Activated naive CD4-positive, alpha-beta T cell treated with anti-CD3 and anti-CD28 coated beads, Interleukin-2, amount 10 ng/mL, durations not matched to agents 7 days and 5 days (primary cell): ENCODE measurements at regions not wholly inside any gene's neighbourhood (a gene's known extent, or its start where the extent isn't known, plus 50 kb on each side); places are given as distances from the start of the nearest gene placed in this dataset.

Experiments used
- CTCF ChIA-PET: fragments of 350-600 bp; sonication (Branson Sonifier 250); formaldehyde crosslinking; loops from one replicate; lab custom pipeline; 2021; ENCODE audit warnings: antibody characterized with exemption; lab: Charles Lee
- DNase-seq: peaks from one replicate; pipeline ENCODE4 v3.0.0-alpha.2; 2020
- H3K27ac Mint-ChIP-seq: one replicate; pipeline ENCODE4 v1.8.0; 2021; ENCODE audit warnings: mild to moderate bottlenecking, moderate library complexity, mixed read lengths
- H3K27me3 Mint-ChIP-seq: one replicate; pipeline ENCODE4 v1.8.0; 2021; ENCODE audit warnings: mild to moderate bottlenecking, mixed read lengths
- H3K36me3 Mint-ChIP-seq: one replicate; pipeline ENCODE4 v1.8.0; 2021; ENCODE audit warnings: mixed read lengths
- H3K4me1 Mint-ChIP-seq: one replicate; pipeline ENCODE4 v1.8.0; 2021; ENCODE audit warnings: mixed read lengths
- H3K4me3 Mint-ChIP-seq: one replicate; pipeline ENCODE4 v1.8.0; 2021; ENCODE audit warnings: mild to moderate bottlenecking, moderate library complexity, mixed read lengths
- H3K9me3 Mint-ChIP-seq: one replicate; pipeline ENCODE4 v1.8.0; 2021; ENCODE audit warnings: mixed read lengths

DNA sequence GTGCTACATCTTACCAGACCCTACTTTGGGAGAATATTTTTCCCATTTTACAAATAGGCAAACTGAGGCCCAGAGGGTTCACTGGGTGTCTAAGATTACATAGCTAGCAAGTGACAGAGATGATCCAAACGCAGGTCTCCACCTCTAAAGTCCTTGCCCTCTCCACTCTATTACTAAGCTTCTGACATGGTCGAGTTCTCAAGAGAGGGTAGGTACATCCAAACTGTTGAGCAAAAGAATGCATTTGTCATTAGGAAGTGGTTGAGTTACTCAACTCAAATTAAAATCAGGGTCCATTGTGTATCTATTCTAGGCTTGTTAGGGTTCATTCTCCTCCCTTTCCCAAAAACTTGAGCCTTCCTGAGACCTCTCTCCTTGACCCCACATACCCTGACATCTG, 680.6 kb upstream of the FANCL start:
- Mint-ChIP-seq H3K27ac (no peak overlapping the region), H3K36me3 (no peaks in the 10 kb centered on the region), H3K27me3 (no peaks in the 10 kb centered on the region), H3K4me3 (no peak overlapping the region), H3K9me3 (no peaks in the 10 kb centered on the region), H3K4me1 (no peaks in the 10 kb centered on the region)
- CTCF ChIA-PET: no interaction called here
- DNase-seq: no peak

DNA sequence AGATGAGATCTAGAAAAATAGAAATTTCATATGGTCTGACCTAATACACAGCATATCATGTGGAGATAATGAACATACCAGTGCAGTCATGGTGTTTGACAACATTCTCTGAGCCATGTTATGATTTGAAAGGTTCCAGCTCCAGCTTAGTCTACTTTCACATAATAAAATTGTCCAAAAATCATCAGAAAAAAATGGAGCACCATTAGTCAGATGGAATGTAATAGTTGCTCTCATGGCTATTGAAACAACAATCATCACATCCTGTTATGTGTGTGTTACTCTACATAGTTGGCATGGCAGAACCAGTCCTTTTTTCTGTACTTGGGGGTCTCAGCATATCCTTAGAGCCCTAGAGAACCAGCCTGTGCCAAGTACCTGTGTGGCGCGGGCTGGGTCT, 678.9 kb upstream of the FANCL start:
- CTCF ChIA-PET: interaction anchor here (0.7 kb wide), 1 partner anchor 123 kb away, joined by 4 read pairs; no protein-coding TSS in a partner anchor
- H3K27ac Mint-ChIP-seq: no peak overlapping the region
- no peaks in the 10 kb centered on the region for H3K36me3 Mint-ChIP-seq
- no peaks in the 10 kb centered on the region for H3K27me3 Mint-ChIP-seq
- H3K9me3 Mint-ChIP-seq: no peaks in the 10 kb centered on the region
- H3K4me1 Mint-ChIP-seq: no peaks in the 10 kb centered on the region
- no peak for DNase-seq
- H3K4me3 Mint-ChIP-seq: no peak overlapping the region

DNA sequence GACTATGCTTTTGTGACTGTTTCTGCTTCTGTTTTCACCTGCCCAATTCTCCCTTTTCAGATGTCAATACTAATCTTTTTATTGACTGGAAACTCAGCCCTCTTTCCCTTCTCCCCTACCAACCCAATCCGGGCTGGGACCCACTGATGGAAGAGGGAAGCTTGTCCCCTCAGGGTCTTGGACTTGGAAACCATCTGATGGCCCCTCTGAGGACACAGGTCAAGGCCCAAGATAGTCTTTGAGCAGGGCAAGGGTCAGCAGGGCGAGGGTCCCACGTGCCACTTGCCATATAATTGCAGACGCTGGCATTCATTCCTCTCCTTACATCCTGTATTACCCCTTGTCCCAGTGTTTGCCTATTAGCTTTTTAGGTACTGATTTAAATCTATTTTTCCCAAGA, 678.2 kb upstream of the FANCL start:
- Mint-ChIP-seq H3K36me3 (no peaks in the 10 kb centered on the region), H3K27ac (no peak overlapping the region), H3K4me3 (no peak overlapping the region), H3K27me3 (no peaks in the 10 kb centered on the region), H3K9me3 (no peaks in the 10 kb centered on the region), H3K4me1 (no peaks in the 10 kb centered on the region)
- CTCF ChIA-PET: no interaction called here
- DNase-seq: no peak

DNA sequence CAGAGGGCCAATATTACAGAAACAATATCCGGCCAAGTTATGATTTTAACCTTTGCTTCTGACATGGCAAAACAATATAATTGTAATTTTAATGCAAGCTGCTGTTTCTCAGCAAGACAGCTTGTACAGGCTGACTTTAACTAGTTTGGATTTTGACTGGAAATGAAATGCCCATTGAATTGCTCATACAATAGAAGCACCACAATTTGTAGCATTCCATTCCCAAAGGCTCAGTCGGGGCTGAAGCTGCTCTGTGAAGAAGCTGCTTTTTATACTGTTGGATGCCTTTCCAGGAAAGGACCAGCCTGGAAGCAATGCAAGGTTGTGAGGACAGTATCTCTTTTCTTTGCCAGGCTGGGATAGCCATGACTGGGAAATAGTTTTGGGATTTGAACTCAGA, 677.0 kb upstream of the FANCL start:
- no peaks in the 10 kb centered on the region for H3K36me3 Mint-ChIP-seq
- CTCF ChIA-PET: no interaction called here
- no peaks in the 10 kb centered on the region for H3K4me1 Mint-ChIP-seq
- no peak overlapping the region for H3K27ac Mint-ChIP-seq
- no peak for DNase-seq
- H3K4me3 Mint-ChIP-seq: no peak overlapping the region
- H3K9me3 Mint-ChIP-seq: no peaks in the 10 kb centered on the region
- H3K27me3 Mint-ChIP-seq: no peaks in the 10 kb centered on the region

DNA sequence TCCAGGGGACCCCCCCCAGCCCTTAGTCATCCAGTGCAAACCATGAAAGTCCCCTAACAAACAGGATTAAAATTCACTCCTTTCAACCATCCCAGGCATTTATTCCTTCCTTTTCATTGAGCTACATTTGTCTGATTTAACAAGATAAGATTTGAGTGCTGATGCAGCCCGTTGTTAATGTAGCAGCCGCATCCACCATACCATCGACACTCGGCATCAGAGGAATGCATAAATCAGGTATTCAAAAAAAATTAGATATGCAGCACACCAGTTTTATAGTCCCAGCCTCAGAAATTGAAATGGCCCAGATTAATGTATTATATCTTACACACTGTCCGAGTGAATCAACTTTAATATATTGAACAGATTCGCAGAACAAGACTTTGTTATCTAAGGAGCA, 676.5 kb upstream of the FANCL start:
- CTCF ChIA-PET: no interaction called here

DNA sequence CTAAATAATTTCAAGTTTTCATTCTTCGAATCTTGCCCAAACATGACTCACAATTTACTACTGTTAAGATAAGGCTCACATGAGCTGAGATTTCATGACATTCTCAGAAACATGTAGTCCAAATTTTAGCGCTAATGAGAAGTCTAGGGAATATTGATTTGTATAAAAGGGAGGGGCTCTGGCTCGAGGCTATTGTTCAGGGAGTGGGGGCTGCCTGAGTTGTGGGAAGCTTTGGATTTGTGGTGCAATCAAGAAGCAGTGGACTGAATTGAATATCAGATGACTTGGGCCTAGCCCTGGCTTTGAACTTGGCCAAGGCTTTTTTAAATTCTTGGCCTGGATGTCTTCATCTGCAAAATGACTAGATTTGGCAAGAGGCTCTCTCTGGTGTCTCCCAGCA, 674.9 kb upstream of the FANCL start:
- no peak overlapping the region for H3K4me3 Mint-ChIP-seq
- H3K36me3 Mint-ChIP-seq: no peaks in the 10 kb centered on the region
- H3K9me3 Mint-ChIP-seq: no peaks in the 10 kb centered on the region
- DNase-seq: no peak
- no peaks in the 10 kb centered on the region for H3K4me1 Mint-ChIP-seq
- CTCF ChIA-PET: no interaction called here
- no peak overlapping the region for H3K27ac Mint-ChIP-seq
- H3K27me3 Mint-ChIP-seq: no peaks in the 10 kb centered on the region

More for the DNA sequence above, 676.5 kb upstream of the FANCL start:
- Mint-ChIP-seq H3K27me3 (no peaks in the 10 kb centered on the region), H3K4me3 (no peak overlapping the region), H3K4me1 (no peaks in the 10 kb centered on the region), H3K27ac (no peak overlapping the region), H3K9me3 (no peaks in the 10 kb centered on the region), H3K36me3 (no peaks in the 10 kb centered on the region)
- DNase-seq: no peak

DNA sequence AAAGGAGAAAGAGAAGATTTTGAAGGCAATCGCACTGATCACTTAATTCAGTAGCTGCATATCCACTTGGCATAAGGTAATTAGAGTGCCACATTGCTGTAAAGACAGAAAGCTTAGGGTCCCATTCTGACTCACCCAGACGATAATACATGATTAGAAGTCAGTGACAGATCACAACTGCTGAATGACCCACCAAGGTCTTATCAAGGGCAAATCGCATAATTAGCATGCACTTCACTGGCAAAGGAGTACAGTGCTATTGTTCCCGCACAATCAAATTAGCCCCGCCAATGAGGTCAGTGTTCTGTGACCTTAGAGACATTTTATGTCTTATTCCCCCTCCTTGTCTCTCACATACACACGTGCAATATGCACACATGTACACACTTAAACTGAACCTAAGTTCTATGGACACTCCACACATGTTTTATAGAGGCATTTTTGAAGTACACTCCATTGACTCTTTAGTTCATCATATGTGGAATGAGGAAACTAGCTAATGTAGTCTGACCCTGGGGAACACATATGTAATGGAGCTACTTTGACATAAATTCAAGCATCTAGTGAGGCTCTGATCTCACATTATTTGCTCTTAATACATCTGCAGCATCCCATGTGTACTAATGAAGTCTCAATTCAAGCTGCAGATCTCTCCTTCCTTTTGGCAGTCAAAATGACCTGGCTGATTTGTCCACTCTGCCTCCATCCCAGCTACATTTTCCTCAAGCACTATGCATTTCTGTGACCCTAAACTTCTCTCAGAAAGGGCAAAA, 673.8 kb upstream of the FANCL start:
- no peak for DNase-seq
- Mint-ChIP-seq H3K4me1 (no peaks in the 10 kb centered on the region), H3K4me3 (no peak overlapping the region), H3K27ac (no peak overlapping the region), H3K36me3 (no peaks in the 10 kb centered on the region), H3K9me3 (no peaks in the 10 kb centered on the region), H3K27me3 (no peaks in the 10 kb centered on the region)
- CTCF ChIA-PET: no interaction called here

DNA sequence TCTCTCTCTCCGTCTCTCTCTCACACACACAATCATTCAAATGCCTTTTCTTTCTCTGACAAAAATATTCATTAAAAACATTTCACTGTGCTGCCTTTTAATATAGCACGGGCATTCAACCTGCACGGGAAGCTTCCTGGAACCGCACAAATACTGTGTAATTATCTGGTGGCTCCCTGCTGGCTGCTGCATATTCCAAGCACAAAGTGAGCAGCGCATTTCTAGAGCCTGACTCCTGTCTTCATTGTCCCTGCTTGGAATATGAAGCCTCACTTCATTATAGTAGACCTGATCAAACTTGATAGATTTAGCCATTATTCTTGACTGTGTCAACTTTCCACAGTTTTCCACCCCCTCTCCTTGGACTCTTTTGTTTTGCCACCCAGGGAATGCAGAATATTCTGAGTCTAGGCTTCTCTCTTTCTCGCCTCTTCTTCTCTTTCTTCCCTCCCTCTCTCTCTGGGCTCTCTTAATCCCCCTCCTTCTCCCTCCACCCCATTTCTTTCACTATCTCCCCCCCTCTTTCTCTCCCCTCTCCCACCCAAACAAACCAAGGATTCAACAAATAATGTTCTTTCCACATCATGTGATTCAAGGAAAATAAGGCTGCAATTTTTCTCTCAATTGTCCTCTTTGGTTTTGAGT, 672.1 kb upstream of the FANCL start:
- H3K27me3 Mint-ChIP-seq: no peaks in the 10 kb centered on the region

DNA sequence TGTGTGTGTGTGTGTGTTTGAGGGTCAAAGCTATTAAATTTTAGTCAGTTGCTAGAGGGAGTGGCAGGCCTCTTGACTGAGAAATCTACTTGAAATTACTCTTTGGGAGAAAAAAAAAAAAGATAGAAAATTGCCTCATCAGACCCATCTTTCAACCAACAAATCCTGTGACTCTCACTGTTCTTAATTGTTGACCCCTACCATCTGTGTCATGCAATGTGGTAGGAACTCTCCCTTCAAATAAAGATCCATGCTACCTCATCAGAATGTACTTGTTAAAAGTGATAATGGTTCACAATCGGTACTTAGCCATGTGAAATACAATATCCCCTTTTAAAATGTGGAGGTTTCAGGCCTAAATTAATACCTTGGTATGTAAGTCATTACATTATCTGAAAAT, 670.8 kb upstream of the FANCL start:
- H3K9me3 Mint-ChIP-seq: no peaks in the 10 kb centered on the region
- CTCF ChIA-PET: no interaction called here
- no peaks in the 10 kb centered on the region for H3K36me3 Mint-ChIP-seq
- H3K27ac Mint-ChIP-seq: no peak overlapping the region
- H3K27me3 Mint-ChIP-seq: no peaks in the 10 kb centered on the region
- H3K4me1 Mint-ChIP-seq: no peaks in the 10 kb centered on the region
- no peak overlapping the region for H3K4me3 Mint-ChIP-seq
- no peak for DNase-seq

More for the DNA sequence above, 672.1 kb upstream of the FANCL start:
- no peak for DNase-seq
- Mint-ChIP-seq H3K9me3 (no peaks in the 10 kb centered on the region), H3K36me3 (no peaks in the 10 kb centered on the region), H3K27ac (no peak overlapping the region), H3K4me1 (no peaks in the 10 kb centered on the region), H3K4me3 (no peak overlapping the region)
- CTCF ChIA-PET: no interaction called here

DNA sequence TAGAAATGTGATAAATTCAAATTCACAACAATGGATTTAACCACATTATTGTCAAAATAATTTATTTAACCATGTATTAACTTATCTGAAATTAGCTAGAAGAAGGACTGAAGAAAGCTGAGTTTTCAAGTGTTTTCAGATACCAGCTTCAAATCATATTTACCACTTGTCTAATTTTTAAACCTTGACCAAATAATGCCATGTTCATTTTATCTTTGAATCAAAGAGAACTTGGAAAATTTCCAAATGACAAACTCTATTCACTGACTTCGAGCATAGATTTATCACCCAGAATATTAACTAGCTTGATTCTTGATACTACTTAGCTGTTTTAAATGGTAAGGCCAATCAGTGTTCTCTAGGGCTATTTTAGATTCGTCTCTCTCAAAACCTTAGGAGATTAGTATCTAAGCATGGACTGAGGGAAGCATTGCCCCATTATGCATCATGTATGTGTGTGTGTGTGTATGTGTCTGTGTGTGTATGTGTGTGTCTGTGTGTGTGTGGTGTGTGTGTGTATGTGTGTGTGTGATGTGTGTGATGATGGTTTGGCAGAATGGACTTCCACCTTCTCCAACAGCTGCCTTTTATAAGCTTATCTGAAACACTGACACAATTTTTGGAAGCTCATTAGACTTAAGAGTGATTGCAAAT, 667.5 kb upstream of the FANCL start:
- H3K4me3 Mint-ChIP-seq: no peak overlapping the region
- H3K36me3 Mint-ChIP-seq: no peaks in the 10 kb centered on the region
- no peak for DNase-seq
- no peak overlapping the region for H3K27ac Mint-ChIP-seq
- CTCF ChIA-PET: interaction anchor here (0.6 kb wide), 1 partner anchor 9 kb away, joined by 3 read pairs; no protein-coding TSS in a partner anchor
- H3K4me1 Mint-ChIP-seq: no peaks in the 10 kb centered on the region
- H3K27me3 Mint-ChIP-seq: no peaks in the 10 kb centered on the region
- no peaks in the 10 kb centered on the region for H3K9me3 Mint-ChIP-seq

DNA sequence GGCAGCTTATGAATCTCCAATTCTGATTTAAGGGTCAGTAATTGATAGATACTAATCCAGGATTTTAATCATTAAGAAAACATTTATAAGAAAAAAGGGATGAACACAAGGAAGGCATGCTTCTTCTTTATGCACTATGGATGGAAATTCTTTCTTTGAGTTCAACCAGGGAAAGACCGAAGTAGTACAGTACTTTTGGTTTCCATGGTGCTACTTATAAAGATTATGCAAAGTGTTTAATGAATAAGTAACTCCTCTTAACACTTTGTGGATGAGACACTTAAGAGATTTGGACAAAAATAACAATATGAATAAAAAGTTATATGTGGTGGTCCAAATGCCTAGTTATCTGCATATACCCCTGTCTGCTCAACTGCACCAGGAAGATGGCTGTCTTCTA, 666.5 kb upstream of the FANCL start:
- Mint-ChIP-seq H3K27ac (no peak overlapping the region), H3K27me3 (no peaks in the 10 kb centered on the region), H3K4me3 (no peak overlapping the region), H3K4me1 (no peaks in the 10 kb centered on the region), H3K9me3 (no peaks in the 10 kb centered on the region), H3K36me3 (no peaks in the 10 kb centered on the region)
- CTCF ChIA-PET: no interaction called here
- DNase-seq: no peak

DNA sequence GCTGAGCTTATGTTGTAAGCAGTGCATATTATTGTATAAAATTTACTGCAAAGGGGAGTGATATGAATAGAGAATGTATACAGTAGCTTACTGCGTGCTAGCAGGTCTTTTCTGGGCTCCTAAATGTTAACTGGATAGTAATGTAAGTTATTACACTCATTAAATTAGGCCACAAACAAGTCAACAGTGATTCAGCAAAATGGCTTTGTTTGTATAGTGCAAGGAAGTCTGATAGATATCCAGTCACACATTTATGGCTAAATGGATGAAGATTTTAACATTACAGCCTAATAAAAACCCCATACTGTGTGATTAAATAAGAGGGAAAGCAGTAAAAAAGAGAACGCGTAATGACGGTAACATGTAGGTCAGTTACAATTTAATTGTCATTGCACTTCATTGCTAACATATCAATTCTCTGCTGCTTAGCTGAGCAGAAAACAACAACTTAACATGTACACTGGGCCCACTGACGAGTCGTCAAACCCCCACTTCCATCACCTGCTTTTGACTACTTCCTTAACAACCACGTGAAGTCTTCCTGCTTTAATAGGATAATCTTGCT, 665.0 kb upstream of the FANCL start:
- Mint-ChIP-seq H3K9me3 (no peaks in the 10 kb centered on the region), H3K4me3 (no peak overlapping the region), H3K36me3 (no peaks in the 10 kb centered on the region), H3K27me3 (no peaks in the 10 kb centered on the region), H3K4me1 (no peaks in the 10 kb centered on the region), H3K27ac (no peak overlapping the region)
- DNase-seq: no peak
- CTCF ChIA-PET: no interaction called here

DNA sequence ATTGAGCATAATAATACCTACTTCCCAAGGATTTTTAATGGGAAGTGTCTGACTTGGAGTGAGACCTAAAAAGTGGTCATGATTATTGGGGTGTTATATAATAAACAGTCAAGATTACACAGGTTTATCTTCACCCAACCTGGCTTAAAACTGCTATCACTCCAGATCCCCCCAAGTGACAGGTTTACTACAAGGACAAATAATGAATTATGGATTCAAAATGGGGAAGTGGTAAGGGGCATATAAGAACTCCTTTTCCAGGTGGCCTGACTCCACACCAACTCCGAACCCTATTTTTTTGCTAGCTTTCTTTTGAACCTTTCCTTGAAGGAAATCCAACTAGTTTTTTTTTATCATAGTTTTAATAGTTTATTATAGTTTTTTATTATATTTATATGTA, 663.0 kb upstream of the FANCL start:
- H3K9me3 Mint-ChIP-seq: no peaks in the 10 kb centered on the region

DNA sequence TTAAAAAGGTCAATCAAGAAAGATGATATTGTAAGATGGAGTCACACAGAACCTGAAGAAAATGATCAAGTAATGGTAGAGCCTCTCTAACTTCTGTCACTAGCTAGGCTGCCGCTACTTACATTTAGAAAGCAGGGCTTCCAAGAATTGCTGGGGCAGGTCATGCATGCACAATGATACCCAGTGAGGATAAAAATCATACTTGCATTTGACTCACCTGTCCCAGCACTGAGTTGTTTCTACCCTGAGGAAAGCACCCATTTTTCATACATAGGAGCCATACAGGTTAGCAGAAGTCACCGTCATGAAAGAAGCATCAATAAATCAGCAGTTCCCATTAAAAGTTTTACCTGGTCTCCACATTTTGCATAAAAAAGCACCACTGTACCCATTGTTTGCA, 662.3 kb upstream of the FANCL start:
- no peak for DNase-seq
- no peaks in the 10 kb centered on the region for H3K9me3 Mint-ChIP-seq
- H3K27me3 Mint-ChIP-seq: no peaks in the 10 kb centered on the region
- H3K4me3 Mint-ChIP-seq: no peak overlapping the region
- no peaks in the 10 kb centered on the region for H3K36me3 Mint-ChIP-seq
- CTCF ChIA-PET: no interaction called here
- no peak overlapping the region for H3K27ac Mint-ChIP-seq
- no peaks in the 10 kb centered on the region for H3K4me1 Mint-ChIP-seq

More for the DNA sequence above, 663.0 kb upstream of the FANCL start:
- Mint-ChIP-seq H3K4me1 (no peaks in the 10 kb centered on the region), H3K27me3 (no peaks in the 10 kb centered on the region), H3K27ac (no peak overlapping the region), H3K4me3 (no peak overlapping the region), H3K36me3 (no peaks in the 10 kb centered on the region)
- DNase-seq: no peak
- CTCF ChIA-PET: no interaction called here
